HG03135 (cell line): ENCODE measurements at regions not wholly inside any gene's neighbourhood (a gene's known extent, or its start where the extent isn't known, plus 50 kb on each side); places are given as distances from the start of the nearest gene placed in this dataset.
"Not testable (repeated sequence)": the region's sequence is repeated elsewhere in the genome, so short reads cannot be mapped to it uniquely, and the experiment has no call there.

Experiments used
- ATAC-seq: cut with Tn5 transposase; IDR thresholded peaks from one replicate; pipeline ENCODE4 v1.9.1; 2021; ENCODE audit warnings: mild to moderate bottlenecking, moderate library complexity; ENCODE audit not compliant: unreplicated experiment

DNA sequence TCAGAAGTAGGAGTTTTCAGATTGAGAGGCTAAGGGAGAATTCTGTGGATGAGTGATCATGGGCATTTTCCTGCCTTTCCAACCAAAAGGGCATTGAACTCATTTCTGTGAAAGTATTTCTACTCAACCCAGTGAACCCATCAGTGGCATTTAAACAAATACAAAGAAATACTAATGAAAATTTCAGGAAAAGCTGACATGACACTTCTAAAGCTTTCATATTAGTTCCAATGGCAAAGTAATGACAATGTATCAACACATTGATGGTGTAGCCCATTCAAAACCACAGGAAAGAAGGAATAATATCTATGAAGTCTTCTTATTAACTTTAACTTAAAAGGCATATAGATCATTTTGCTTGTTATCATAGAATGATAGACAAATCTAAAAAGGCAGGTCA, 183.5 kb upstream of the ANXA10 start:
- ATAC-seq: no peak

- not testable (repeated sequence) for ATAC-seq
Observed at GRCh38 chr4:167912535-167912934, 179.8 kb upstream of the ANXA10 start.

DNA sequence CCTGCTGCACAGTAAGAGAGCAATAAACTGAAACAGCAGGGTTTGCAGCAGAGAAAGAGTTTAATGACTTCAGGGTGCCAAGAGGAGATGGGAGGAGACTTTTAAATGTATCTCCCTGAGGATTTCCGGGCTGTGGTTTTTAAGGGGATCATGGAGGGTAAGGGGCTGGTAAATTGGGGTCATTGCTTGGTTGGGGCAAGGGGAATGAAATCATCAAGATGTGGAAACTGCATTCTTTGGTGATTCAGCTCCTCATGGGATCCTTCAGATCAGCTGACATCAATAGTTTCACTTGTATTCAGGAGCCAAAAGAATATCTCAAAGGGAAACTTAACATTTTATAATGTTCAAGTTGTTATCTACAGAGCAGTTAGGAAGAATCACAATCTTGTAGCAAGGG, 174.3 kb upstream of the ANXA10 start:
- no peak for ATAC-seq

GRCh38 chr4:167930166-167930565, 162.2 kb upstream of the ANXA10 start:
- ATAC-seq: no peak

DNA sequence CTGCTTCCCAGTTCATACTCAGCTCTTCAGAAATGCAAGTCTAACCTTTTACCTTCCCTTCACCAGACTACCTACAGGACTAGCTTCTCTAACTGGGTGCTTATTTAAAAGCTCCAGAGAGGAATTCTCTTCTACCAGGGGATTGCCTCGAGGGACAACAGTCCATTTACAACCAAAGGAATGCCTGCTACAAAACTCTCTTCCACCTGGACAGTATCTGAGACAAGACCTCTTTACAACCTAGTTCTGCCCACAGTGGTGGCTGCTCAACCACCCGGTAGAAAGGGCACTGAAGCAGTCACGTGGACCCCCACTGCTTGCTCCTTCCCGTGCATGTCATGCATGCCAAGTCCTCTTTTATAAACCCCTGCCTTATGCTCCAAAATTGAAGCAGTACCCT, 158.1 kb upstream of the ANXA10 start:
- no peak for ATAC-seq

DNA sequence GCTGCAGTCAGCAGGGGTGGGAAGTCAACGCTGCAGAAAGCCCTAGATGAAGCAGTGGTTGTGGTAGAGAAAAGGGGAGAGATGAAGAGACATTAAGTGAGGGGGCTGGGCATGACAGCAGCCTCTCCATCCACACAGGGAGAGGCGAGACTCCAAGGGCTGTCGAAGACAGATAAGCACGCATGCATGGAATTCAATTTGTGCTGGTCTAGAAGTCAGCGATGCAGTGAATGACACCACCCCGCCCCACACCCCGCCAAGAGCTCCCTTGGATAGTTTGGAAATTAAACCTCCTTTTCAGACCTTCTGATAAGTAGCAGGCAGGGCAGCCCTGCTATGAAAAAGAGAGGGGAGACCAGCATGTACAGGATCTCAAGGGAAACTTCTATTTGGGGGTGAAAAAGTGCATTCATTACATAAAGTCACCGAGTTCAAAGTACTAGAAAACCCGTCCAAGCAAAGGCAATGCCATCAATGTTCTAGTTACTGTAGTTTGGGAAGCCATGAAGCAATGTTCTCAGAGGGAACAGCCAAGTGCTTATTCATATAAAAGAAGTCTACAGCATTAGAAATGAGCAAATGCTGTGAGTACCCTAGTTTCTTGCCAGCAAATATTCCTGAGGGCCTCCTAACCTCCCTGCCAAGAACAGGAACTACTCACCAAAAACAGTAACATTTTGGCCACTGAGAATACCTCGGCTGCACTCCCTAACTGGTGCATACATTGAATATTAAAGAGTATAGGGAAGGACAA, 152.3 kb upstream of the ANXA10 start:
- no peak for ATAC-seq

- no peak for ATAC-seq
Observed at GRCh38 chr4:167943872-167944505, 148.3 kb upstream of the ANXA10 start.

GRCh38 chr4:167944721-167945120, 147.6 kb upstream of the ANXA10 start:
- no peak for ATAC-seq

GRCh38 chr4:167955006-167955405, 137.3 kb upstream of the ANXA10 start:
- ATAC-seq: no peak

- no peak for ATAC-seq
Observed at GRCh38 chr4:167956676-167957075, 135.7 kb upstream of the ANXA10 start.

DNA sequence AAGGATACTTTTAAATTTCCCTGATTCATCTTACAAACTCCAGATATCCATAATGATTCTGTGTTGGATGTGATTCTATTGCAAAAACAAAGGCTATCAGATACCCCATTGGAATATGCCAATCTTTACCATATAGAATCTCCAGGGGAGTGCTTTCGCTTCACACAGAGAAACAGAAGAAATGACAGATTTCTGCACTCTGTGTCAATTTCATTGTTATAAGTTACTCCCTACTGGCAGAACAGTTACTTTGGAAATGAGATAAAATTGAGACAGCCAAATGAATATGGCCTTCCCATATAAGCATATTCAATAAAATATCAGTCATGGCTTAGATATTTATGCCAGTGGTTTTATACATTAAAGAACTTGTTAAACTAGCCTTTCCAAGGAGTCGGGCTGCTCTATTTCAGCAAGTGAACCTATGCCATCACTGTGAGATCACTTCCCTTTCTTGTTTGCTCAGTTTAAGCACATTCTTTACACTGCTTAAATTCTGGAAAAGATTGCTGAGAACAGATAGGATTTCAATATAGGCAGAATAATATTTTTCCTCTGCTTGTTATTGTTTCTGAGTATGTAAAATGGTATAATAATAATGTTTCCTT, 127.5 kb upstream of the ANXA10 start:
- ATAC-seq: no peak

- ATAC-seq: no peak
Observed at GRCh38 chr4:167966143-167966542, 126.2 kb upstream of the ANXA10 start.

- ATAC-seq: no peak
Observed at GRCh38 chr4:167973513-167973912, 118.8 kb upstream of the ANXA10 start.

- ATAC-seq: no peak
Observed at GRCh38 chr4:167985565-167985964, 106.8 kb upstream of the ANXA10 start.

DNA sequence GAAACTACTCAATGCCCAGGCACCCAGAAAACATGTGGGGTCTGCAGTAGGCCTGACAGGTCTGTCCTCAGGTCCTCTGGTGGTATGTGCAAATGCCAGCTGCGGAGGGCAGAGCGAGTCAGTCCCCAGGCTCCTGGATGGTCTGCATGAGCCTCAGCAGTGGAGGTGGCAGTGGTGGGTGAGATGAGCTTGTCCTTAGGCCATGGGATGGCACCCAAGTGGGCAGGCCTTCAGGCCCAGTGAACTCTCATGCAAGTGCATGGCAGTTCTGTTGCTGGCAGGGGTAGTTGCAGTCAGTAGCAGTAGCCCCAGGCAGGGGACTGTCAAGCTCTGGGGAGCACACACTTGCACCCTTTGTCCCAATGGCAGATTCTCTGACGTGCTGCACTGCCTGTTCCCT, 106.3 kb upstream of the ANXA10 start:
- ATAC-seq: no peak

GRCh38 chr4:167987285-167987684, 105.1 kb upstream of the ANXA10 start:
- ATAC-seq: no peak

GRCh38 chr4:167989815-167990214, 102.5 kb upstream of the ANXA10 start:
- no peak for ATAC-seq

DNA sequence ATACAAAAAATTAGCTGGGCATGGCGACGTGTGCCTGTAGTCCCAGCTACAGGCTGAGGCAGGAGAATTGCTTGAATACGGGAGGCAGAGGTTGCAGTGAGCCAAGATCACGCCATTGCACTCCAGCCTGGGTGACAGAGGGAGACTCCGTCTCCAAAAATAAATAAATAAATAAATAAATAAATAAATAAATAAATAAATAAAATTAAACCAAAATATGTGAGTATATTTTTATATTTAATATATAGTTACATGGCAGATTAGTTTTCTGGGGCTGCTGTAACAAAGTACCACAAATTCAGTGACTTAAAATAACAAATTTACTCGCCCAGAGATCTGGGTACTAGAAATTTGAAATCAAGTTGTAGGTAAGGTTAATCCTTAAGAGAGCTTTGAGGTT, 84.2 kb upstream of the ANXA10 start:
- not testable (repeated sequence) for ATAC-seq

GRCh38 chr4:168019019-168019651, 73.2 kb upstream of the ANXA10 start:
- ATAC-seq: no peak

DNA sequence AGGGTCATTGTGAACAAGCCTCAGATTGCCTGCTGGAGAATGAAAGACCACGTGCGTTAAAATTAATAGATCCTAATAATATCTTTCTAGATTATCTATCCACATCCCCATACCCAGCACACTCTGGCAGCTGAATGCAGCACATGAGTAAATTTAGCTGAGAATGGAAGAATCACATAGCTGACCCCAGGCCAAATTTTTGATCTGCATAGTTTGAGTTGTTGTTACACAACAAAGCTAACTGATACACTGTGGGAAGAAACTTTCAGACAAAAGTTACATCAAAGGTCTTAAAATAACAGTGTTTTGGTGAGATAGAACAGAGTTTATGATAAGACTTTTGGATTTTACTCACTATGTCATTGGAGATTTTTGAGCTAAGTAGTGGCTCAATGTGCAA, 72.4 kb upstream of the ANXA10 start:
- no peak for ATAC-seq

- ATAC-seq: no peak
Observed at GRCh38 chr4:168021666-168022065, 70.7 kb upstream of the ANXA10 start.

GRCh38 chr4:168028568-168028967, 63.8 kb upstream of the ANXA10 start:
- ATAC-seq: no peak
